ENCODE measurements at regions not wholly inside any gene's neighbourhood (a gene's known extent, or its start where the extent isn't known, plus 50 kb on each side); places are given as distances from the start of the nearest gene placed in this dataset.

GRCh38 chr1:34627465-34628240, 127.2 kb upstream of the GJB5 start:
- DNase-seq, result no peak
- no peak overlapping the region for H3K4me3 ChIP-seq (ENCODE audit: low read depth in 1 of 2, low read length in 2 of 2)
- TF ChIP-seq EZH2 (IDR thresholded peaks at IDR 0.05; ENCODE audit: borderline replicate concordance, low read depth, low read length, severe bottlenecking), result no peak
- TF ChIP-seq CTCF (IDR thresholded peaks at IDR 0.05; ENCODE audit: borderline replicate concordance, extremely low read depth, low read length, poor library complexity, severe bottlenecking), result no peak
- H3K79me2 ChIP-seq (ENCODE audit: insufficient read depth, low read length), result no peaks in the 10 kb centered on the region
- H3K27ac ChIP-seq (ENCODE audit: low read length), result no peak overlapping the region
- no peaks in the 10 kb centered on the region for H3K36me3 ChIP-seq (ENCODE audit: insufficient read depth, low read length)
- no peak overlapping the region for H2AFZ ChIP-seq (ENCODE audit: low read depth, low read length)
- H3K4me1 ChIP-seq (ENCODE audit: insufficient read depth, low read length), result no peaks in the 10 kb centered on the region
- no peaks in the 10 kb centered on the region for H3K9me3 ChIP-seq (ENCODE audit: insufficient read depth, low read length, severe bottlenecking)
- no peak overlapping the region for H3K4me2 ChIP-seq (ENCODE audit: insufficient read depth, low read length)
- no peaks in the 10 kb centered on the region for H4K20me1 ChIP-seq (ENCODE audit: insufficient read depth, low read length)
- no peak overlapping the region for H3K9ac ChIP-seq (ENCODE audit: low read depth, low read length)
- peaks cover 11% of the 10 kb centered on the region for H3K27me3 ChIP-seq (ENCODE audit: insufficient read depth, low read length, poor library complexity)
- no peak for ATAC-seq (ENCODE audit: insufficient read depth, low read depth)

- H3K27ac ChIP-seq (ENCODE audit: low read length), result no peak overlapping the region
- H3K9ac ChIP-seq (ENCODE audit: low read depth, low read length), result no peak overlapping the region
- no peak overlapping the region for H2AFZ ChIP-seq (ENCODE audit: low read depth, low read length)
- no peaks in the 10 kb centered on the region for H3K79me2 ChIP-seq (ENCODE audit: insufficient read depth, low read length)
- H4K20me1 ChIP-seq (ENCODE audit: insufficient read depth, low read length), result no peaks in the 10 kb centered on the region
- H3K9me3 ChIP-seq (ENCODE audit: insufficient read depth, low read length, severe bottlenecking), result no peaks in the 10 kb centered on the region
- ATAC-seq (ENCODE audit: insufficient read depth, low read depth), result no peak
- DNase-seq, result no peak
- no peak for TF ChIP-seq CTCF (IDR thresholded peaks at IDR 0.05; ENCODE audit: borderline replicate concordance, extremely low read depth, low read length, poor library complexity, severe bottlenecking)
- TF ChIP-seq EZH2 (IDR thresholded peaks at IDR 0.05; ENCODE audit: borderline replicate concordance, low read depth, low read length, severe bottlenecking), result no peak
- H3K36me3 ChIP-seq (ENCODE audit: insufficient read depth, low read length), result no peaks in the 10 kb centered on the region
- no peak overlapping the region for H3K4me3 ChIP-seq (ENCODE audit: low read depth in 1 of 2, low read length in 2 of 2)
- no peak overlapping the region for H3K4me2 ChIP-seq (ENCODE audit: insufficient read depth, low read length)
- H3K27me3 ChIP-seq (ENCODE audit: insufficient read depth, low read length, poor library complexity), result peaks cover 5% of the 10 kb centered on the region
- no peaks in the 10 kb centered on the region for H3K4me1 ChIP-seq (ENCODE audit: insufficient read depth, low read length)
Observed at GRCh38 chr1:34631126-34631525, 123.7 kb upstream of the GJB5 start.

GRCh38 chr1:34639701-34640100, 115.1 kb upstream of the GJB5 start:
- no peak for TF ChIP-seq EZH2 (IDR thresholded peaks at IDR 0.05; ENCODE audit: borderline replicate concordance, low read depth, low read length, severe bottlenecking)
- TF ChIP-seq CTCF (IDR thresholded peaks at IDR 0.05; ENCODE audit: borderline replicate concordance, extremely low read depth, low read length, poor library complexity, severe bottlenecking), result no peak
- ATAC-seq (ENCODE audit: insufficient read depth, low read depth), result no peak
- no peak overlapping the region for H3K4me2 ChIP-seq (ENCODE audit: insufficient read depth, low read length)

More at GRCh38 chr1:34639701-34640100, 115.1 kb upstream of the GJB5 start:
- Histone ChIP-seq H3K4me1 (ENCODE audit: insufficient read depth, low read length) (no peaks in the 10 kb centered on the region), H3K9ac (ENCODE audit: low read depth, low read length) (no peak overlapping the region), H3K79me2 (ENCODE audit: insufficient read depth, low read length) (no peaks in the 10 kb centered on the region), H4K20me1 (ENCODE audit: insufficient read depth, low read length) (no peaks in the 10 kb centered on the region; the same call in 1 of the 2 replicates), H3K4me3 (ENCODE audit: low read depth in 1 of 2, low read length in 2 of 2) (no peak overlapping the region), H3K27ac (ENCODE audit: low read length) (no peak overlapping the region), H2AFZ (ENCODE audit: low read depth, low read length) (no peak overlapping the region), H3K27me3 (ENCODE audit: insufficient read depth, low read length, poor library complexity) (peaks cover 32% of the 10 kb centered on the region), H3K36me3 (ENCODE audit: insufficient read depth, low read length) (no peaks in the 10 kb centered on the region), H3K9me3 (ENCODE audit: insufficient read depth, low read length, severe bottlenecking) (no peaks in the 10 kb centered on the region)
- no peak for DNase-seq

Data from DND-41 (cell line).